Heart left ventricle (tissue), 16 donors: ENCODE measurements at regions not wholly inside any gene's neighbourhood (a gene's known extent, or its start where the extent isn't known, plus 50 kb on each side); places are given as distances from the start of the nearest gene placed in this dataset.
"Not testable (repeated sequence)": the region's sequence is repeated elsewhere in the genome, so short reads cannot be mapped to it uniquely, and the experiment has no call there.

Experiments
- ATAC-seq, 4 donors: fragments of 200-7000 bp; cut with Tn5 transposase; one replicate each; pipeline ENCODE4 v1.9.1; 2020 to 2022; ENCODE audit warnings: moderate library complexity in 4 of 4, mild to moderate bottlenecking in 3 of 4, moderate number of reproducible peaks in 1 of 4
- DNase-seq, 5 donors: peaks; one replicate each; pipeline ENCODE4 v3.0.0-alpha.2; 2020
- H3K27ac ChIP-seq, 12 donors: fragments of 200-600 bp; sonication (generic) in 4 of 12; one replicate each; pipeline versions ENCODE4 v1.5.0 to v1.8.0; 2016 to 2022; ENCODE audit warnings: mild to moderate bottlenecking in 2 of 12
- H3K27me3 ChIP-seq, 9 donors: fragments of 200-600 bp; sonication (generic) in 2 of 9; one replicate each; pipeline versions ENCODE4 v1.5.1 to v1.8.0; 2016 to 2022; ENCODE audit warnings: mild to moderate bottlenecking in 3 of 9
- H3K36me3 ChIP-seq, 9 donors: fragments of 200-600 bp; sonication (generic) in 2 of 9; one replicate each; pipeline versions ENCODE4 v1.5.0 to v1.8.0; 2018 to 2022; ENCODE audit warnings: mild to moderate bottlenecking in 2 of 9
- H3K4me1 ChIP-seq, 12 donors: fragments of 200-600 bp; sonication (generic) in 4 of 12; one replicate each; pipeline versions ENCODE4 v1.5.0 to v1.8.0; 2016 to 2022; ENCODE audit warnings: mild to moderate bottlenecking in 3 of 12
- H3K4me3 ChIP-seq, 12 donors: fragments of 200-600 bp; sonication (generic) in 4 of 12; one replicate each; pipeline versions ENCODE4 v1.5.0 to v1.8.0; 2017 to 2022; ENCODE audit warnings: mild to moderate bottlenecking in 9 of 12, moderate library complexity in 4 of 12
- H3K9me3 ChIP-seq, 12 donors: fragments of 200-600 bp; sonication (generic) in 4 of 12; one replicate each; pipeline versions ENCODE4 v1.5.0 to v1.8.0; 2016 to 2022; ENCODE audit warnings: mild to moderate bottlenecking in 1 of 12
- CTCF ChIP-seq, 12 donors: fragments of 200-600 bp; sonication (generic) in 4 of 12; IDR thresholded peaks; one replicate each; pipeline versions ENCODE4 v1.5.0 to v1.8.0; 2018 to 2022; ENCODE audit warnings: antibody characterized with exemption in 12 of 12, mild to moderate bottlenecking in 5 of 12
- POLR2A ChIP-seq, 2 donors: fragments of 450-650 bp; IDR thresholded peaks; one replicate each; pipeline ENCODE4 v1.6.1; 2017; ENCODE audit warnings: antibody characterized with exemption in 2 of 2, mild to moderate bottlenecking in 2 of 2, moderate library complexity in 2 of 2
- WGBS, 4 donors: extraction: QIAGEN DNeasy Blood & Tissue Kit in 2 of 4; methylation state at CpG; one replicate each; pipeline versions ENCODE4 v1.1.5 to v1.1.7; 2013 to 2018; 5-methylcytosine and 5-hydroxymethylcytosine counted together
- intact Hi-C, 10 donors: fragments of 100-400 bp; cut with DNase I; formaldehyde crosslinking; loops; one replicate each; pipeline versions ENCODE4 v1.11.1 to v1.14.2; 2022
- donor health status: ischemic (EF 13 %, LVEDD 7.1; RV severe dilation, severe dysfunction).
- donor health status: healthy with polysubstance abuse.
- donor health status: DM: no; HTN: yes; CAD: no.
- donor health status: DM: no; HTN: no; CAD: no.
- donor health status: ischemic (EF 25% LVEDD 6.9; RV normal size, moderate dysfunction).
- donor health status: ischemic (EF 25% LVEDD 5.7; RV mildly dilated, moderate dysfunction).
- donor health status: healthy.
- donor health status: DM: yes; HTN: yes; CAD: no.
- donor health status: ischemic (EF 35%, LVEDD 5.7; RV mildly dilated, moderate dysfunction).
- donor health status: nonischemic (EF 11% LVEDD 7.7; RV severe dilation, severe dysfunction).
- donor health status: DM: yes; HTN: yes; CAD: no.
- donor health status: PGD.
- donor health status: ischemic (EF 29% LVEDD 5.4; RV normal size, mild dysfunction).
- donor health status: nonischemic (EF 23%, LVEDD 6.1; RV moderate dilation, normal function).

- no peaks in the 10 kb centered on the region for H3K36me3 ChIP-seq
- no peaks in the 10 kb centered on the region for H3K9me3 ChIP-seq
- intact Hi-C loops: no loop called here
- DNase-seq (no peak), ATAC-seq (no peak)
- no peak overlapping the region for H3K4me3 ChIP-seq
- H3K27ac ChIP-seq: no peak overlapping the region
- no peaks in the 10 kb centered on the region for H3K27me3 ChIP-seq
- TF ChIP-seq CTCF (IDR thresholded peaks at IDR 0.05) (peak; percentile 31 to 77 (median 60)), POLR2A (IDR thresholded peaks at IDR 0.05) (no peak)
- 34 to 40% (median 37%) methylated on average over 4 of the region's 4 CpGs for WGBS, 4 donors
- H3K4me1 ChIP-seq: no peaks in the 10 kb centered on the region
These were observed 844.2 kb downstream of the RAPGEF2 start for GRCh38 chr4:159946983-159947615.

- ATAC-seq: no peak
- no peak for DNase-seq
- no peaks in the 10 kb centered on the region for H3K36me3 ChIP-seq
- H3K27me3 ChIP-seq: no peaks in the 10 kb centered on the region
- intact Hi-C loops: no loop called here
- no peaks in the 10 kb centered on the region for H3K9me3 ChIP-seq
- H3K27ac ChIP-seq: no peak overlapping the region
- 55 to 67% (median 61%) methylated on average over 1 of the region's 1 CpG for WGBS, 4 donors
- H3K4me1 ChIP-seq: no peaks in the 10 kb centered on the region
- H3K4me3 ChIP-seq: no peak overlapping the region
- TF ChIP-seq POLR2A (IDR thresholded peaks at IDR 0.05) (no peak), CTCF (IDR thresholded peaks at IDR 0.05) (no peak)
These were observed 847.8 kb downstream of the RAPGEF2 start for GRCh38 chr4:159950707-159951106.

GRCh38 chr4:159966746-159967145 is 863.9 kb downstream of the RAPGEF2 start:
- Histone ChIP-seq H3K9me3 (no peaks in the 10 kb centered on the region), H3K4me3 (no peak overlapping the region), H3K4me1 (no peaks in the 10 kb centered on the region), H3K36me3 (no peaks in the 10 kb centered on the region), H3K27me3 (no peaks in the 10 kb centered on the region), H3K27ac (no peak overlapping the region)
- DNase-seq: no peak
- 44 to 68% (median 54%) methylated on average over 4 of the region's 4 CpGs for WGBS, 4 donors
- ATAC-seq: no peak
- intact Hi-C loops: no loop called here
- TF ChIP-seq POLR2A (IDR thresholded peaks at IDR 0.05) (no peak), CTCF (IDR thresholded peaks at IDR 0.05) (no peak)

GRCh38 chr4:159976871-159977482 is 874.1 kb downstream of the RAPGEF2 start:
- H3K4me3 ChIP-seq, intact Hi-C loops, H3K27ac ChIP-seq, H3K27me3 ChIP-seq, DNase-seq, H3K36me3 ChIP-seq, ATAC-seq, H3K4me1 ChIP-seq: not testable (repeated sequence)
- WGBS, 4 donors: 31 to 45% (median 35%) methylated on average over 6 of the region's 6 CpGs
- H3K9me3 ChIP-seq: peaks cover 0 to 11% (median 0%) of the 10 kb centered on the region in 12 donors
